ENCODE measurements at regions not wholly inside any gene's neighbourhood (a gene's known extent, or its start where the extent isn't known, plus 50 kb on each side); places are given as distances from the start of the nearest gene placed in this dataset.

DNA sequence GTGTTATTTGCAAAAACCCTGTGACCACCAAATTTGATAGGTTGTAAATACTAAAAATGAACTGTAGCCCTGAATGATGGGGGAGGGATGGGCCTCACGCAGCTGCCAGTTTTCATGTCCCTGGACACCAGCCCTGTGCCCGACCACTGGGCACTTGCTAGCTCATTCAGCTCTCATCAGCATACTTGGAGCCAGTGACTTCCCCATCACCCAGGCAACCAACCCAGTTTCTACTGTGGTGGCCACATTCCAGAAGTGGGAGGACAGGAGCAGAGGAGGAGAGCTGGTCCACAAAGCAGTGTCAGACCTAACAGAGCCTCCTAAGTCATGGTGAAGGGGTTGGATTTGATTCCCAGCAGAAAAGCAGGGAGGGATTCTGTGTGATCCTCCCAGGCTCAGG lies 128.2 kb downstream of the CPEB2 start:
- no peak for DNase-seq

DNA sequence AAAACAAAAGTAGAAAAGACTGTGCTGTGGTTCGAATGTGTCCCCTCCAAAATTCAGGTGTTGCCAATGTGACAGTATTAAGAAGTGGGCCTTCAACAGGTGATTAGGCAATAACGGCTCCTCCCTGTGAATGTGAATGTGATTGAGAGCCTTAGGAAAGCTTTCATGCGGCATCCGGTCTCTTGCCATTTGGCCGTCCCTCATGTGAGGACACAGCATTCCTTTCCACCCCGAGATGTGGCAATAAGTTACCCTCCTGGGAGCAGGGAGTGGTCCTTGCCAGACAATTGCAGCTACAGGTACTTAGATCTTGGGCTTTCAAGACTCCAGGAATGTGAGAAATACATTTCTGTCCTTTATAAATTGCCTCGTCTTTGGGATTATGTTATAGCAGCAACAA lies 129.3 kb downstream of the CPEB2 start:
- DNase-seq, result no peak

DNA sequence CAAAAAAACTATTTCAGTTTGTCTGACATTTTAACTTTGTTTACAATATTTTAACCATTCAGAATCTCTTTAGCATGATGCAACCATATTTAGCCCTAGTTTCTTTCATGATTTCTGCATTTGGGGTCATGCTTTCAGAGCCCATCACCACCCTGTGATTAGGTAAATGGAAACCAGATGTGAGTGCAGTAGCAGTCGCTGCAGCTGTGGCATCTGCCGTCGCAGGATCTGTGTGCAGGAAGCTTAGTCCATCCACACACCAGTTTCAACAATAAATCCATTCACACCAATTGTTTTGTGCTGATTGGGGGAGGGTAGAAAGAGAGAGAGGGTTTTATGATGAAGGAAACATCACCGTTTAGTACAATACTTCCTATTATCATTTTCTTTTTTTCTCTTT lies 130.5 kb downstream of the CPEB2 start:
- DNase-seq, result no peak

DNA sequence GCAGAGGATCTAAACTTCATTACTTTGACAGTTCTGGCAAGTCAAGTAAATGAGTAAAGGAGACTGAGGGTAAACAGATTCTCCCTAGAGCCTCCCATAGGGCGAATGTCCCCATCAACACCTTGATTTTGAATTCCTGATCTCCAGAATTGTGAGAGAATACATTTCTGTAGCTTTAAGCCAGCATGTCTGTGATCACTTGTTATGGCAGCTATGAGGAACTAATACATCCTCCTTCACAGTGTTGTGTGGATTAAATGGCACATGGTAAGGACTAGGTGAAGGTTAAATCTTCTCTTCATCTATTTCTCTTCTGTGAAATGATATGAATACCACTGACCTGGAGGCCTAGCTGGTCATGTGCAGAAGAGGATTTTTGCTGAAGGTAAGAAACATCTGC lies 137.3 kb downstream of the CPEB2 start:
- DNase-seq, result no peak

DNA sequence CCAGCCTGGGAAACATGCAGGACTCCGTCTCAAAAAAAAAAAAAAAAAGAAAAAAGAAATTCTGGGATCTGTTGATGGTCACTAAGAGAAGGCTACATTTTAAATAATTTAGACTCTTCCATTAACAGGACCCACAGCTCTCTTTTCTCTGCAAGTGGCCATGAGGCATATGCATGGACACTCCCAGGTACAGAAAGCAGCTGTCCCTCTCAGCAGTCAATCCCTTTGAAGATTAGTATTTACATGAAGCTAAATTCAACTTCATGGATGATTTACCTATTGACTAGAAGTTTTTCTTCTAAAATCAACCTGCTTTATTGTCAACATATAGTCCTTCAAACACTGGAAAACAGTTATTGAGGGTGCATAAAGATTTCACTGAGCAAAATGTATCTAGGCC lies 139.9 kb downstream of the CPEB2 start:
- DNase-seq, result no peak

DNA sequence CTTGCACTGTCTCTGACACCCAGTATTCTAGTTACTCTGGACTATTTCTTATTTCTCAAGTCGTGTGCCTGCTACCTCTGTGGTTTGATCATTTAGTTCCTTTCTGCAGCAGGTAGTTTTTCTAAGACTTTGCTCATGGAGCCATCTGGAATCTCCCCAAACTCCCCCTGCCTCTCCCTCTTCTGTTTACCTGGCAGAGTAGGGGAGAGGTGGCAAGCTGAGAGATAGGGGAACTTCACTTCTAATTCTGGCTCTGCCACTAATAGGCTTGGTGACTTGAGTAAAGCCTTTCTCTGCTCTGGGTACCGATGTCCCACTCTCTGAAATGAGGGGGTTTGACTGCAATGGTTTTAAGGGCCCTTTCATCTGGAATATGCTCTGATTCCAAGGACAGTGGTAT lies 141.3 kb downstream of the CPEB2 start:
- DNase-seq, result no peak

DNA sequence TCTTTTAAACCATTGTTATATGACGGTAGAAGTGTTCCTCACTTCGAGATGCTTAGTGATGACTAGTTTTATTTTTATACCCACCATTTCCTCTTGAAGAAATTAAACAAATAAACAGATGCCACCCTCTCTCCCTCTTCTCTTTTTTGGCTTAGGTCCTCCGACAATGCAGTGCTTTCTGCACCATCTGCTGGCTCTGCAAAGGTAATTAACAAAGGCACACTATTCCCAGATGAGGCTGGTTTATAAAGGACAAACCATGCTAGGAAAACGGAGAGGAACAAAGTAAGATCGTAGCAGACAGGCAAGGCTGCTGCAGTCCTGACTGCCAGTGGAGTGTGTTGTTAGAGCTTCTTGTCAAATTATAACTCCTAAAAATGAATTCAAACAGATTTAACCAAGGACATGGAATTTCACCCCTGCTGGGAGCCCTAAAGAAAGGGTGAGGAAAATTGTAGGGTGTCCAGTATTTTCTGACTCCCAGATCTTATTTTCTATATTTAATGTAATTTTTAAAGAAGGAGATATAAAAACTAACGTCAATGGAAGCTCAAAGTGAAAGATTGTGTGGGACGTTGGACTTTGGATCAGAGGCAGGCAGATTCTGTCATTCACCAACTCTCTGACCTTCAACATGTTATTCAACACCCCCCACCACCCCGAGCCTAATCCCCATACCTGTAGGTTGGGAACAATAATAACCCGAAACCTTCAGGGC lies 142.1 kb downstream of the CPEB2 start:
- DNase-seq, result peak; percentile 8

DNA sequence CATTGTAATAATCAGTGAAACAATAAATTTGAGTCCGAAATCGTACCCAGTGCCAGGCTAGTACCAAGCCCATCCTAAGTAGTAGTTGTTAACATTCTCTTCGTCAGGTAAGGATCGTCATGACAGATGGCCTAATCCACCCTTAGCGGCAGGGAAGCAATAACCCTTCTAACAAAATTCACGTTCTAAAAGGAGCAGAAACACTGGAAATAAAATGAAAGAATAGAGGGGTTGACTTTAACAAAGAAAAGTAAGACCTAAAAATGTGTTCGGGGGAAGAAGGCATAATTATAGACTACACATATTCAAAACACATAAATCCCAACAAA lies 142.7 kb downstream of the CPEB2 start:
- no peak for DNase-seq

DNA sequence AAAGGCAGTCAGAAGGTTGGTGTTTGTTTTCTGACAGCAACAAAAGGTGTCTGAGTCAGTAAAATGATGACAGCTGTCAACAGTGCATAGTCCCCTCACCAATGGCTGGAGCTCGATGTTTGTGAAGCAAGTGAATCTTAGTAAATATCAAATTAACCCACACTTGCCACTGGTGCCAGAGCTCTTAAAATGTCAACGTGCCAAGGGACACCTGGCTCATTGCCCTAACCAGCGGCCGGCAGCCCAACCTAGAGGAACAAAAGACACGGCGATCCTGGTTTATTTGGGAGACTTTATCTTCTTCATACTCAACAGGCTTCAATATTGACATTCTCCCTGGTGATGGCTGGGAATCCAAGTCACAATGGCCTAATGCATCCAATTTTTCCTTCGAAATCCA lies 143.4 kb downstream of the CPEB2 start:
- DNase-seq, result no peak

DNA sequence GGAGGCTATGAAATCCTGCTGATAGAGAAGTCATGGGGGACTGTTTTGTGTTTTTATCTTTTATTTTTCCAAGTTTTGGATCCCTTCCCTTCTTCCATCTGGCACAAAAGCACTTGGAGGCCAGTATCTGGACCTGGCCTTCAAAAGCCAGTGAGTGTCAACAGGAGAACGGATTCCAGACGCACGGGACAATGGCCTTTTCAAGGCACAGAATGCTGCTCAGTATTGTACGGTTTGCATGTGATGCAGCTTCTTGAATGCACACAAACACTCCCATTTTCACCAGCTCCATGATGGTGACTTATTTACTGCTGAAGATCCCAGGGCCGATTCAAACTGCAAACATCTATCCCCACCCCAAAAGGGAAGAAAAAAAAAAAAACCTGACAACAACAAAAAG lies 145.4 kb downstream of the CPEB2 start:
- no peak for DNase-seq

DNA sequence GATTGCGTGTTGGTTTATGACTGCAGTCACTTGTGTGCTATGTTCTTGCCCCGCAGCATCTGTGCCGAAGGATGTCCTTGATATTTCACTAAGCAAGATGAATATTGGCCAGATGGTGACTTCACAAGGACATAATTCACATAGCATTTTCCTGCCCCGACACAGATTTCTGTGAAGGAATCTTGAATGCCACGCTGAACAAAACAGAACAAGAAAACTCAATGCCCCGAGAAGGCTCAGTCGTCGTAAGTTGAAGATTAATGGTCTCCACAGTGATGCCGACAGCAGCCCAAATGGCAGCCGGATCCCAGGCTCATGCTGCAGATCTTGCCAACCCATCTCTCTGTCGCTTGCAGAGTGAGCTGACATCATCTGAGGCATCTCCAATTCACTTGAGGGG lies 145.9 kb downstream of the CPEB2 start:
- DNase-seq, result no peak

DNA sequence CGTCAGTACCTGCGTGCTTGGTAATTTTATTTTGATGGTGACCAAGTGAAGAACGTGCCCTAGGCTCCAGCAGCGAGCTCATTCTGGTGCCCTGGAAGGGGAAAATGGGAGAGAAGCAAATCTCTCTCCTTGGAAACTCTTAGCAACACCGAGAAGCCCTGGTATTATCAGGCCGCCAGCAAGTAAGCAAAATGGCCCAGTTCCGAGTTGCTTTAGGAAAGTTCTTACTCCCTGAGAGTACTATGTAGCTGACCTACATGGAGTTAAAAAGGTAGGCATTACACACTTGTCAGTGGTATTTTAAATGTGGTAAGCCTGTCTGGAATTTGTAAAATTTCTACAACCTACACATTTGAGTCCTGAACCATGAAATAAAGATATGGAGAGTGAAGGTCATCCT lies 146.4 kb downstream of the CPEB2 start:
- DNase-seq, result no peak

DNA sequence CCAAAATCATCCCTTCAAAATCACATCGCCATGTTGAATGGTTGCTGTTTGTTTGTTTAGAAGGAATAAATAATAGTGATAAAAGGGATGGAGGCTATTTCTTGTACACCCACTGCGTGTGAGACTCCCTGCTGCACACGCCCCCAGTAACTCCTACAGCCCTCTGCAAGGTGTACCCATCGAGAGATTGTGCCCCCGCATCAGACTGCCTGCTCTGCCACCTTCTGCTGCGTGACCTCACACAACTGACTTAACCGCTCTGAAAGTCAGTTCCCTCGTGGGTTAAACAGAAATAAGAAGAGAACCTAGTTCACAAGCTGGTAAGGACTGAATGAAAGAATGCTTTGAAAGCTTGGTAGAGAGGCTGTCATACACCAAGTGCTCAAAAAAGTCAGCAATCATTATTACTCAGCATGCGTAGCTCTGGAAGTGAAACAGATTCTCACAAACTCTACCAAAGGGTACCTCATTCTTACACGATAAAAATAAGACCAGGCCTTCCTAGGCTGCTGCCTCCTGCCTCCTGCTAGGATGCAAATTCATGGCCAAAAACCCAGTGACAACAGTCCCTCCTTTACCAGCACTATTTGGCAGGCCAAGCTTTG lies 147.1 kb downstream of the CPEB2 start:
- DNase-seq, result no peak

DNA sequence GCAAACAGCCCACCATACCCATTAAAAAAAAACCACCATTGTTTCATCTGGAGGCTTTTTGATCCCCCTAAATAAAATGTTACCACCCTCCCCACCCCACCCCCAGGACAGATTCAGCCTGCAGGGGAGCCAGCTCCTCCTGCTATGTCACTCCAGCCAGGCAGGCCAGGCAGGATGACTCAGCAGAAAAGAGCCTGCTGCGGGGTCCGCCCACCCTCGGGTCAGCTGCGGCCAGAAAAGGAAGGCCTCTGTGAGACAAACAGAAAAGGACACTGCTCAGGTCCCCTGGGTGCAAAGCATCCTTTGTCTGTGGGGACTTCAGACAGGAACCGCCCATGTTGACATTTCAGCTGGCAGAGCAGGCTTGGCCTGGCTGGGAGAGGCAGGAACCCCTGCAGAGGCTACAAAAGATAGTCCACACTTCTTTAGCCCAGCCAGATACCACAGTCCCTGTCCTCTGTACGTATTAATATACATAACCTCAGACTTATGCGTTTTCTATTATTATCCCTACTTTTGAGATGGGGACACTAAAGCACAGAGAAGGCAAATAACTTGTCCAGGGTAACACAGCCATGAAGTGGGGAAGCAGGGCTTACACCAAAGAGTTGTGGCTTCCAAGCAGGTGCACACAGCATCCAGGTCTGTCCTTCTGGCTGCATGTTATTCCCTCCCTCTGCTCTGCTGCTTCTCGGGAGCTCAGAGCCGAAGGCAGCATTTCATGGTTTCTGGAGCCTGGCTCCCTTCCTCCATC lies 147.7 kb downstream of the CPEB2 start:
- DNase-seq, result no peak

DNA sequence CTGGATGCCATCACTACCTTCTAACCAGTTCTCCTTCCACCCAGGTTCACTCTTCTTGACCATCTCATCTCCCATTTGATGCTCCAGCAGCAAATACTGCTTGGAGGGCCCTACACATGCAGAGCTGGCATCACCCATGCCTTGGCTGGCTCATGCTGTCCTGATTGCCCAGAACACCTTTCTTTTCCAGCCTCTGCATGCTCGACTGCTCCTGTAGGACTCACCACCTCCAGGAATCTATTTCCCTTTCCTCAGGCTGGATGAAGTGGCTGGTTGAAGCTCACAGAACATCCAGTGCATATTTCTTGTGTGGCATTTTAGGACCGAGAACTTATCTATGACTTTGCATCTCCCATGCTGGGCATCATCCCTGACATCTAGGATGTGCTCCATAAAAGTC lies 148.3 kb downstream of the CPEB2 start:
- DNase-seq, result no peak

DNA sequence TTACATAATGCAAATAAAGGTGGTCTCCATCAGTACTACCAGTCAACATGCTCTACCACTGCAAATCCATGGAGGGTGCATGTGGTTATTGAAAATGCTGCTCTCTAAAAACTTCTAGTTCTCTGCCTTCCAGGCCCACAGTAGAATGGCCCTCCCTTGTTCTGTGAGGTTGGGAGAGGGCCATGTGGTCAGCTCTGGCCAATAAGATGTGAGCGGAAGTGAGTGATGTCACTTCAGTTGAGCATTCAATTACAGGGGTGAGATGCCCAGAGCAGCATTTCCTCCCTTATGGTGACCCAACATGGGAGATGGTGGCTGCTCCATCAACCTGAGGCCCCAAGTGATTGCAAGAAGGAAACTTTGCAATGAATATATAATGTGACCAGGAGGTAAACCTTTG lies 148.8 kb downstream of the CPEB2 start:
- no peak for DNase-seq

DNA sequence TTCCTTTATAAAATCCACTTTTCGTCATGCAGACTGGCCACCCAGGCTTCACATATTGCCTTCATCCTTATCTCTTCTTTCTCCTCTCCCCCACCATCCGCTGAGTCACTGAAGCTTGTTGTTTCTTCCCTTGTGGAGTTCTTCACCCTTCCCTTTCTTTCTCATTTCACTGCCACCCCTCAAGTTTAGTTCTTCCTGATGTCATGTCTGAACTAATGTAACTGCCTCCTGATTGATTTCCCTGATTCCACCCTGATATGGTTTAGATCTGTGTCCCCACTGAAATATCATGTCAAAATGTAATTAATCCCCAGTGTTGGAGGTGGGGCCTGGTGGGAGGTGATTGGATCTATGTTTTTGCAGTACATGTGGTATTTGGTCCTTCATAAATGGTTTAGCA lies 151.4 kb downstream of the CPEB2 start:
- DNase-seq, result no peak

DNA sequence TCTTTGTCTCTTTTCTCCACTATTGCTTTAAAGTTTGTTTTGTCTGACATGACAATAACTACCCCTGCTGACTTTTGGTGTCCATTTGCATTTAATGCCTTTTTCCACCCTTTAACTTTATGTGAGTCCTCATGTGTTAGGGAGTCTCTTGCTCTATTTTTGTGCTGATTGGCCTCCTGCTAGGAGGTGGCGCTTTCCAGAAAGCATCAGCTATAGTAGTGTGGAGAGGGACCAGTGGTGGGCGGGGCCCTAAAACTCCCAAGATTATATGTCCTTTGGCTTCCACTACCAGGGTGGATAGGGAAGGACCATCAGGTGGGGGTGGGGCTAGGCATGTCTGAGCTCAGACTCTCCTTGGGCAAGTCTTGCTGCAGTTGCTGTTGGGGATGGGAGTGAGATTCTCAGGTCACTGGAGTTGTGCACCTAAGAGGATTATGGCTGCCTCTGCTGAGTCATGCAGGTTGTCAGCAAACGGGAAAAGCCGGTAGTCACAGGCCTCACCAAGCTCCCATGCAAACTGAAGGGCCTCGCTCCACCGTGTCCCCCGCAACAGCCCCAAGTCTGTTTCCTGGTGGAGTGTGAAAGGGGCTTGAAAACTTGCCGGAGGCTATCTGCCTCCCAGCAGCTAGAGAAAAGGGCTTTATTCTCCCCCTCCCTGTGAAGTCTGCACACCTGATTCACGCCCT lies 156.3 kb downstream of the CPEB2 start:
- DNase-seq, result no peak

DNA sequence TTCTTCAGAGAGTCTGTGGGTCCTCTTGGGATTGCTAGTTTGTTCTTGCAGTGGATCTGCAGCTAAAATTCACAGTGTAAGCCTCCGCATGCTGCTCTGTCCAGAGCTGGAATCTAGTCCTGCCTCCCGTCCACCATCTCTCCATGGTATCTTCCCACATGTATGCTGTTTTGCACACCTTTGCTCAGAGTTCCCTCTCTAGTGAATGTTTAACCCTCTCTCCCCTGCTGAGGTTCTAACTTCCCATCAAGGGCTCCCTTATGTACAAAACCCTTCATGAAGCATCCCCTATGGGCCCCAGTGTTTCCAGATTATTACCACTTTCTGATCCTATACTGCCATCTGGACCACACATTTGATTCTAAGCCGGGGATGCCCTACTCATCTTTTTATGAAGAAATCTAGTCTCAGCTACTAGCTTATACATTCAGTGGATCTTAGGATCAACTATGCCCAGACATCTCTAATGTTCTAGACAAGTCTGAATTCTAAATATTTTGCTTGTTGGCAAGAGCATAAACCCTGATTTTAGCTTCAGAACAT lies 157.3 kb downstream of the CPEB2 start:
- DNase-seq, result no peak

DNA sequence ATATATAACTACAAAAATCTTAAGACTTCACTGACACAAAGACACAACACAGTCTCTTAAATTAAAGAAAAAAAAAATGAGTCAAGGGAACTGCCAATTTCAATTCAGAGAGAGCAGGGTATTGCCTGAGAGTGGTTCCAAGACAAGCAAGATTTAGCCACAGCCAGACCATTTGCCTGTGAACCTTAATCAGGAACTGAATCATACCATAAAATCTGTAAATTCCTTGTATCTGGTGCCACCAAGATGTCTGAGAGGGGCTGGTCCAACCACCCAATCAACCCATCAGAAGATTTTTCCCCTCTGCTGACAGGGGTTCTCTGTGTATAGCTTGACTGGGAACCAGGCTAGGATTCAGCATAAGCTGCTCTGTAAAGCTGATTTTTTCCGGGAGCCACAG lies 159.2 kb downstream of the CPEB2 start:
- DNase-seq, result no peak

DNA sequence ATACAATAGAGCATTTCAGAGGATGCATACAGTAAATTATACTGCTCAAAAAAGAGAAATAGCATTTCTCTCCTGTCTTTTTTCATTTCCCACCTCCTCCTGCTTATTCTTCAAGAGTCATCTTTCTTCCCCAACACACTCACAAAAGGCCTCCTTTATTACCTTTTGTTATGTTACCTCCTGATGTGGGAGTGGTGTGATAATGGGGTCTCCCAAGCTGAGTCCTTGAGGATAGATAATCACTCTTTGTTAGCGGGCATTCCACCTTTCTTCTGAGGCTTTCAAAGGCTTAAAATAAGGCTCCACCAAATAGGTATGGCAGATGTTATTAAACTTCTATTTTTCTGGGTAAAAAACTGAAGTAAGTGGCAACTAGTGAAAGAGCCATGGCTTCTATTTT lies 159.8 kb downstream of the CPEB2 start:
- DNase-seq, result no peak

DNA sequence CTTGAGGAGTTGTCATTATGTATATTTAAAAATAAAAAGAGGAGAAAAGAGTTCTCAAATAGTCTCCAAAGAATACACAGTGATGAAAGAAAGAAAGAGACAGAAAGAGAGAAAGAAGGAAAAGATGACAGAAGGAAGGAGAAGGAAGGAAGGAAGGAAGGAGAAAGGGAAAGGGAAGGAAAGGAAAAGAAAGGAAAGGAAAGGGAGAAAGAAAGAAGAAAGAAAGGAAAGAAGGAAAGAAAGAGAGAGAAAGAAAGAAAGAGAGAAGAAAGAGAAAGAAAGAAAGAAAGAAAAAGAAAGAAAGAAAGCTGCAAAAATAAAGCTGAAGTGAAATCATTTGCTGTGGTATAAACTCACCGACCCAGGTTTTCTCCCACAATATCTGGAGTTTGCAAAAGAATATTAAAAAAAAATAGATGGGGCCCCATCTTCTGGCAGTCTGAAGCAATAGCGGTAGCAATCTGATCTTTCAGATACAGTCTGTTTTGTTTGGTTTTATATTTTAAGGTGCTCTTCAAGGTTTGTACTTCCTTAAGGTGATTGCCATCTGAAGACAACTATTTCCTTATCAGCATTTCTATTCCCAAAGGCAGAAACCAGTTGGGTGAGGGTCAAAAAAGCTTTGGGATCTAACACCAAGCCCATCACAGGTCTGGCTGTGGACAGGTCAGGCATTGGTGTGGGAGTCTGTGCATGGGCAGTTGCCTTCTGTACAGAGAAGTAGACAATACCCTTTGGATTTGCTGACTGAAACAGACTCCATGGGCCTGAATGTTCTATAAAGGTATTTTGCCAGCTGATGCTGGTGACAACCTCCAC lies 160.4 kb downstream of the CPEB2 start:
- no peak for DNase-seq

DNA sequence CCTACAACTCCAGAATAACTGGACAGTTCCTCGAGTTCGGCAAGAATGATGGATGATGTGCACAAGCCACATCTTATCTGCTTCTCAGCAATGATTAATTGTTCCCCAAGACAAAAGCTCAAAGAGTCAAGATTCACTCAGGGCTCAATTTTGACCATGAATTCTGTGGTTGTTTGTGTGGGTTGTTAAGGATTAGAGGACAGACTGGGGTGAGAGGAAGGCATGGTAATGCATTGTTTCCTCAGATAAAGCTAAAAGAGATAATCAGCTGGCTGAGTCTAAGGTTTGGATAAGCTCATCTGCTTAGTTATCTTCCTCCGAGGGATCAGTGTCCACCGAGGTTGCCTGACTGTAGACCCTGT lies 161.0 kb downstream of the CPEB2 start:
- DNase-seq, result no peak

Measured in DMS 273 treated with DMSO at 0.1 percent for 48 hours (cell line).